Mammary epithelial cell (primary cell): ENCODE measurements at regions not wholly inside any gene's neighbourhood (a gene's known extent, or its start where the extent isn't known, plus 50 kb on each side); places are given as distances from the start of the nearest gene placed in this dataset.

Experiments used
- EZH2 ChIP-seq: IDR thresholded peaks from 2 replicates; pipeline ENCODE4 v1.6.1; 2012; ENCODE audit warnings: low read length, inconsistent platforms, borderline replicate concordance
- TF ChIP-seq, protein P1 (sequence below), 2 donors: IDR thresholded peaks in 1 of 2; conservative IDR thresholded peaks in 1 of 2; 2 replicates each; pipeline ENCODE4 v1.5.1; 2011 to 2012; ENCODE audit warnings: inconsistent platforms in 2 of 2, low read length in 2 of 2, mild to moderate bottlenecking in 2 of 2, control low read depth in 1 of 2, low read depth in 1 of 2; ENCODE audit not compliant: insufficient read depth in 1 of 2; ENCODE audit errors: extremely low read depth in 1 of 2

DNA sequence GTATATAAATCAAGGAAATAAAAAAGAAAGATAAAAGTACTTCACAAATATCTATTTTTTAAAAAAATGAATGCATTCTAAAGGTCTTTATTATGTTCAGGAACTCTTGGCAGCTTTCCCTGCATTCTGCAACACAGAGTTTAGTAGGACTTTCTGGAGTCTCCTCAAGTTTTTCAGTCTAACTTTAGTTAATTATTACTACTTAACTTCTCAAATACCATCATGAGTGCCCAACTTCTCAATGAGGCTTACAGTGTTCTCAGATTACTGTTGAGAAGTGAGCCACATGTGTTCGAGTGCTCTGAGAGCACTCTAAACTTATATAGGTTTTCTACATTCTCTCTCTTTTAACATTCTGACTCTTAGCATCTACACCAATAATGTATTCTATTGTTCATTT is 1852.9 kb upstream of the PCDH10 start:
- TF ChIP-seq, protein P1, sequence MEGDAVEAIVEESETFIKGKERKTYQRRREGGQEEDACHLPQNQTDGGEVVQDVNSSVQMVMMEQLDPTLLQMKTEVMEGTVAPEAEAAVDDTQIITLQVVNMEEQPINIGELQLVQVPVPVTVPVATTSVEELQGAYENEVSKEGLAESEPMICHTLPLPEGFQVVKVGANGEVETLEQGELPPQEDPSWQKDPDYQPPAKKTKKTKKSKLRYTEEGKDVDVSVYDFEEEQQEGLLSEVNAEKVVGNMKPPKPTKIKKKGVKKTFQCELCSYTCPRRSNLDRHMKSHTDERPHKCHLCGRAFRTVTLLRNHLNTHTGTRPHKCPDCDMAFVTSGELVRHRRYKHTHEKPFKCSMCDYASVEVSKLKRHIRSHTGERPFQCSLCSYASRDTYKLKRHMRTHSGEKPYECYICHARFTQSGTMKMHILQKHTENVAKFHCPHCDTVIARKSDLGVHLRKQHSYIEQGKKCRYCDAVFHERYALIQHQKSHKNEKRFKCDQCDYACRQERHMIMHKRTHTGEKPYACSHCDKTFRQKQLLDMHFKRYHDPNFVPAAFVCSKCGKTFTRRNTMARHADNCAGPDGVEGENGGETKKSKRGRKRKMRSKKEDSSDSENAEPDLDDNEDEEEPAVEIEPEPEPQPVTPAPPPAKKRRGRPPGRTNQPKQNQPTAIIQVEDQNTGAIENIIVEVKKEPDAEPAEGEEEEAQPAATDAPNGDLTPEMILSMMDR (conservative IDR thresholded peaks at IDR 0.05 in 1 of 2, IDR thresholded peaks at IDR 0.05 in 1 of 2; ENCODE audit: extremely low read depth in 1 of 2, insufficient read depth in 1 of 2, low read depth in 1 of 2, low read length in 2 of 2), result no peak
- TF ChIP-seq EZH2, result no peak
